K562 (cell line): ENCODE measurements at regions not wholly inside any gene's neighbourhood (a gene's known extent, or its start where the extent isn't known, plus 50 kb on each side); places are given as distances from the start of the nearest gene placed in this dataset.

ENCODE experiments used
- ATAC-seq: fragments of 200-7000 bp; cut with Tn5 transposase; 3 replicates; pipeline ENCODE4 v1.9.1; 2020; ENCODE audit warnings: moderate library complexity
- BruUV-seq: library from RNA; stranded (reverse); fragments of 400-500 nt; replicated peaks from 2 replicates; lab custom pipeline; 2021; lab: Mats Ljungman, UMichigan
- CTCF ChIA-PET: fragments of 300-600 bp; formaldehyde crosslinking; extraction: SDS; loops from one replicate; lab custom pipeline; 2021; ENCODE audit warnings: low intra/inter-chr PET ratio; lab: Yijun Ruan, JAX
- POLR2A ChIA-PET: fragments of 300-600, 350-650 bp; sonication (Branson Sonifier 250); formaldehyde crosslinking; extraction: SDS; loops from one replicate; lab custom pipeline; 2021; ENCODE audit warnings: antibody characterized with exemption, inconsistent platforms; lab: Yijun Ruan, JAX
- DNase-seq, 4 experiments: peaks; one replicate each; pipeline versions ENCODE4 v3.0.0 to v3.0.0-alpha.2; 2011 to 2018; ENCODE audit warnings: low spot score in 3 of 4, mixed read lengths in 3 of 4; ENCODE audit errors: extremely low read depth in 1 of 4
- FAIRE-seq: peaks from 2 replicates; lab custom pipeline; 2011; peaks lifted over from hg19 to GRCh38; lab: Jason Lieb, UNC
- H2AFZ ChIP-seq: 2 replicates; pipeline ENCODE4 v1.6.0; 2011; ENCODE audit warnings: low read depth, low read length, control low read depth, inconsistent platforms
- H3K27ac ChIP-seq: fragments of 200-600 bp; 3 replicates; pipeline ENCODE4 v1.8.0; 2011; ENCODE audit warnings: low read depth, mild to moderate bottlenecking, control low read depth, inconsistent platforms, low read length, moderate library complexity, mixed read lengths; ENCODE audit errors: extremely low read depth
- H3K27me3 ChIP-seq, 2 experiments: fragments of 300-600 bp in 1 of 2; 2 replicates in 1 of 2; 3 replicates in 1 of 2; pipeline versions ENCODE4 v1.6.0 to v1.8.0; 2011; ENCODE audit warnings: inconsistent platforms in 2 of 2, low read length in 2 of 2, mild to moderate bottlenecking in 1 of 2, mixed read lengths in 1 of 2, moderate library complexity in 1 of 2; ENCODE audit not compliant: control insufficient read depth in 2 of 2, insufficient read depth in 2 of 2
- H3K36me3 ChIP-seq: fragments of 300-600 bp; 3 replicates; pipeline ENCODE4 v1.8.0; 2011; ENCODE audit warnings: mild to moderate bottlenecking, low read length, inconsistent platforms; ENCODE audit not compliant: control insufficient read depth, insufficient read depth
- H3K4me1 ChIP-seq, 2 experiments: fragments of 200-600 bp in 1 of 2; replicated peaks in 1 of 2; 2 replicates in 1 of 2; 3 replicates in 1 of 2; pipeline versions ENCODE4 v1.5.1 to v1.8.0; 2011; ENCODE audit warnings: inconsistent platforms in 2 of 2, low read length in 2 of 2, mild to moderate bottlenecking in 1 of 2, mixed read lengths in 1 of 2, moderate library complexity in 1 of 2; ENCODE audit not compliant: control insufficient read depth in 2 of 2, insufficient read depth in 2 of 2
- H3K4me2 ChIP-seq: 2 replicates; pipeline ENCODE4 v1.6.1; 2011; ENCODE audit warnings: low read length, control low read depth, inconsistent platforms, mixed read lengths; ENCODE audit not compliant: insufficient read depth
- H3K4me3 ChIP-seq: fragments of 200-600 bp; sonication (generic), shearing (Covaris generic); 2 replicates; pipeline ENCODE4 v1.5.1; 2016; ENCODE audit warnings: control low read depth, inconsistent platforms
- H3K79me2 ChIP-seq: fragments of 200-600 bp; 3 replicates; pipeline ENCODE4 v1.8.0; 2011; ENCODE audit warnings: low read length, inconsistent platforms; ENCODE audit not compliant: control insufficient read depth, insufficient read depth
- H3K9ac ChIP-seq, 2 experiments: 2 replicates each; pipeline versions ENCODE4 v1.6.0 to v1.6.1; 2011; ENCODE audit warnings: low read depth in 2 of 2, low read length in 2 of 2, control low read depth in 1 of 2, inconsistent platforms in 1 of 2, mild to moderate bottlenecking in 1 of 2, mixed read lengths in 1 of 2; ENCODE audit not compliant: insufficient read depth in 1 of 2
- H3K9me1 ChIP-seq: one replicate; pipeline ENCODE4 v1.6.0; 2011; ENCODE audit warnings: inconsistent platforms, mild to moderate bottlenecking, low read length, moderate library complexity; ENCODE audit not compliant: control insufficient read depth, insufficient read depth
- H3K9me3 ChIP-seq: replicated peaks from 2 replicates; pipeline ENCODE4 v1.5.1; 2011; ENCODE audit warnings: low read depth, low read length, inconsistent platforms; ENCODE audit not compliant: control insufficient read depth, insufficient read depth
- H4K20me1 ChIP-seq: replicated peaks from 2 replicates; pipeline ENCODE4 v1.6.1; 2011; ENCODE audit warnings: low read length, inconsistent platforms, mixed read lengths; ENCODE audit not compliant: control insufficient read depth, insufficient read depth
- FOXK2 ChIP-seq, 2 experiments: fragments of 450-650 bp; IDR thresholded peaks in 1 of 2; conservative IDR thresholded peaks in 1 of 2; 2 replicates each; pipeline ENCODE4 v1.6.1; 2016; ENCODE audit warnings: low read depth in 2 of 2, mild to moderate bottlenecking in 1 of 2
- RFX5 ChIP-seq: IDR thresholded peaks from 2 replicates; pipeline ENCODE4 v1.6.1; 2011; ENCODE audit warnings: low read depth, mild to moderate bottlenecking, improper control_type of control experiment, low read length
- SIX5 ChIP-seq, 2 experiments: IDR thresholded peaks; 2 replicates each; pipeline ENCODE4 v1.6.1; 2011; ENCODE audit warnings: low read length in 2 of 2, borderline replicate concordance in 1 of 2, low read depth in 1 of 2, mild to moderate bottlenecking in 1 of 2, moderate library complexity in 1 of 2; ENCODE audit not compliant: insufficient read depth in 1 of 2
- SMAD4 ChIP-seq: fragments of 250-450 bp; sonication (Bioruptor Pico); conservative IDR thresholded peaks from 2 replicates; pipeline ENCODE4 v1.8.0; 2021; ENCODE audit warnings: inconsistent platforms, mild to moderate bottlenecking, moderate library complexity
- THRAP3 ChIP-seq: fragments of 450-650 bp; IDR thresholded peaks from 2 replicates; pipeline ENCODE4 v1.6.1; 2016; ENCODE audit warnings: mild to moderate bottlenecking, inconsistent platforms, borderline replicate concordance
- ZNF121 ChIP-seq: sonication (generic); formaldehyde crosslinking; conservative IDR thresholded peaks from 2 replicates; pipeline ENCODE4 v1.8.0; 2022; ENCODE audit warnings: missing genetic modification reagents
- ZNF133 ChIP-seq: fragments of 250-450 bp; sonication (Bioruptor Pico); IDR thresholded peaks from 2 replicates; pipeline ENCODE4 v1.4.0; 2020; ENCODE audit warnings: mild to moderate bottlenecking
- ZNF75A ChIP-seq: fragments of 450-650 bp; formaldehyde crosslinking; IDR thresholded peaks from 2 replicates; pipeline ENCODE4 v1.4.0; 2020; ENCODE audit warnings: mild to moderate bottlenecking
- ZNF778 ChIP-seq: fragments of 450-650 bp; formaldehyde crosslinking; IDR thresholded peaks from 2 replicates; pipeline ENCODE4 v1.4.0; 2020; ENCODE audit warnings: mild to moderate bottlenecking, moderate library complexity
- WGBS: fragments of 100-300 bp; shearing (Covaris generic); methylation state at CpG from one replicate; pipeline ENCODE4 v1.1.6; 2016; ENCODE audit warnings: low coverage, mixed read lengths; ENCODE audit not compliant: insufficient coverage; ENCODE audit errors: missing lambda C conversion rate; 5-methylcytosine and 5-hydroxymethylcytosine counted together
- in situ Hi-C: fragments of 300-500 bp; cut with MboI; formaldehyde crosslinking; loops from 4 replicates; pipeline ENCODE4 v1.15.0; 2018; ENCODE audit warnings: inconsistent platforms, mixed read lengths
- intact Hi-C: fragments of 100-400 bp; cut with micrococcal nuclease; formaldehyde crosslinking; loops from 2 replicates; pipeline ENCODE4 v1.14.2; 2022

GRCh38 chr5:164185000-164185399 lies 679.6 kb downstream of the MAT2B start:
- Histone ChIP-seq H4K20me1 (no peaks in the 10 kb centered on the region), H3K4me1 (no peaks in the 10 kb centered on the region), H3K9me1 (no peaks in the 10 kb centered on the region), H2AFZ (no peak overlapping the region), H3K79me2 (no peaks in the 10 kb centered on the region), H3K4me2 (no peak overlapping the region), H3K9me3 (no peaks in the 10 kb centered on the region), H3K27ac (no peak overlapping the region), H3K36me3 (no peaks in the 10 kb centered on the region), H3K27me3 (no peaks in the 10 kb centered on the region), H3K4me3 (no peak overlapping the region), H3K9ac (no peak overlapping the region)
- ATAC-seq = no peak
- 17% methylated on average over 5 of the region's 5 CpGs for WGBS
- CTCF ChIA-PET = no interaction called here
- TF ChIP-seq SMAD4 = no peak
- TF ChIP-seq FOXK2 (conservative IDR thresholded peaks at IDR 0.05 in 1 of 2, IDR thresholded peaks at IDR 0.05 in 1 of 2; ENCODE audit: low read depth in 2 of 2) = no peak
- no peak for TF ChIP-seq THRAP3
- TF ChIP-seq SIX5 (IDR thresholded peaks at IDR 0.05; ENCODE audit: borderline replicate concordance in 1 of 2, insufficient read depth in 1 of 2, low read depth in 1 of 2, low read length in 2 of 2) = no peak
- TF ChIP-seq ZNF133 (CRISPR knock-in tag) = no peak
- TF ChIP-seq RFX5 = no peak
- no peak for TF ChIP-seq ZNF778 (CRISPR knock-in tag)
- no TSS peak for BruUV-seq
- in situ Hi-C loops (no loop called here), intact Hi-C loops (no loop called here)
- POLR2A ChIA-PET = no interaction called here
- FAIRE-seq = no peak
- DNase-seq = no peak

GRCh38 chr5:164186550-164186949 lies 681.1 kb downstream of the MAT2B start:
- no peaks in the 10 kb centered on the region for H4K20me1 ChIP-seq
- BruUV-seq = no TSS peak
- FAIRE-seq = no peak

More at GRCh38 chr5:164186550-164186949, 681.1 kb downstream of the MAT2B start:
- no peak overlapping the region for H3K4me2 ChIP-seq
- no peak for TF ChIP-seq ZNF75A (CRISPR knock-in tag)
- peak; percentile 56 for TF ChIP-seq ZNF121
- TF ChIP-seq, all 486 proteins: peak for 1
- H3K79me2 ChIP-seq = no peaks in the 10 kb centered on the region
- no peaks in the 10 kb centered on the region for H3K9me1 ChIP-seq
- intact Hi-C loops (no loop called here), in situ Hi-C loops (no loop called here)
- no peak overlapping the region for H3K4me3 ChIP-seq
- no peak for ATAC-seq
- no peaks in the 10 kb centered on the region for H3K4me1 ChIP-seq
- H3K36me3 ChIP-seq = no peaks in the 10 kb centered on the region
- no peaks in the 10 kb centered on the region for H3K9me3 ChIP-seq
- no peak overlapping the region for H3K27ac ChIP-seq
- no peak overlapping the region for H3K9ac ChIP-seq
- no peak for DNase-seq
- ChIA-PET POLR2A (no interaction called here), CTCF (no interaction called here)
- no peaks in the 10 kb centered on the region for H3K27me3 ChIP-seq
- H2AFZ ChIP-seq = no peak overlapping the region
- 6% methylated on average over 3 of the region's 3 CpGs for WGBS
